LNCaP clone FGC (cell line): ENCODE measurements at regions not wholly inside any gene's neighbourhood (a gene's known extent, or its start where the extent isn't known, plus 50 kb on each side); places are given as distances from the start of the nearest gene placed in this dataset.

Experiments used
- DNase-seq: peaks from one replicate; pipeline ENCODE4 v3.0.0-alpha.2; 2011; ENCODE audit warnings: low read depth
- H3K4me3 ChIP-seq: 2 replicates; pipeline ENCODE4 v1.5.1; 2011; ENCODE audit warnings: mild to moderate bottlenecking, low read depth, low read length, control low read depth
- CTCF ChIP-seq: IDR thresholded peaks from 2 replicates; pipeline ENCODE4 v1.5.1; 2012; ENCODE audit warnings: mild to moderate bottlenecking; ENCODE audit not compliant: control insufficient read depth, insufficient read depth; ENCODE audit errors: extremely low read depth

GRCh38 chr12:59069516-59069915 is 149.2 kb upstream of the LRIG3 start:
- no peak for DNase-seq
- TF ChIP-seq CTCF: no peak
- H3K4me3 ChIP-seq: no peak overlapping the region

GRCh38 chr12:59068436-59068835 is 148.1 kb upstream of the LRIG3 start:
- no peak overlapping the region for H3K4me3 ChIP-seq
- DNase-seq: no peak

GRCh38 chr12:59067083-59067482 is 146.8 kb upstream of the LRIG3 start:
- DNase-seq: no peak
- no peak for TF ChIP-seq CTCF
- H3K4me3 ChIP-seq: no peak overlapping the region

More at GRCh38 chr12:59068436-59068835, 148.1 kb upstream of the LRIG3 start:
- TF ChIP-seq CTCF: no peak

- no peak for DNase-seq
- no peak overlapping the region for H3K4me3 ChIP-seq
- TF ChIP-seq CTCF: no peak
Observed at GRCh38 chr12:59066445-59066844, 146.1 kb upstream of the LRIG3 start.

- no peak for DNase-seq
- no peak for TF ChIP-seq CTCF
Observed at GRCh38 chr12:59059088-59059935, 139.0 kb upstream of the LRIG3 start.

GRCh38 chr12:59056966-59057365 is 136.7 kb upstream of the LRIG3 start:
- DNase-seq: no peak
- TF ChIP-seq CTCF: no peak

More at GRCh38 chr12:59059088-59059935, 139.0 kb upstream of the LRIG3 start:
- H3K4me3 ChIP-seq: no peak overlapping the region

More at GRCh38 chr12:59056966-59057365, 136.7 kb upstream of the LRIG3 start:
- H3K4me3 ChIP-seq: no peak overlapping the region
